GM12864 (cell line): ENCODE measurements at regions not wholly inside any gene's neighbourhood (a gene's known extent, or its start where the extent isn't known, plus 50 kb on each side); places are given as distances from the start of the nearest gene placed in this dataset.

ENCODE experiments used
- DNase-seq: peaks from one replicate; pipeline ENCODE4 v3.0.0-alpha.2; 2011; ENCODE audit warnings: low read depth
- H3K4me3 ChIP-seq: 2 replicates; pipeline ENCODE4 v1.5.1; 2011; ENCODE audit warnings: mild to moderate bottlenecking, low read depth, low read length, control low read depth
- TF ChIP-seq, protein P1 (sequence below): IDR thresholded peaks from 2 replicates; pipeline ENCODE4 v1.5.1; 2011; ENCODE audit warnings: low read depth, mild to moderate bottlenecking, moderate library complexity, low read length, control low read depth, inconsistent platforms; ENCODE audit errors: missing control alignments

DNA sequence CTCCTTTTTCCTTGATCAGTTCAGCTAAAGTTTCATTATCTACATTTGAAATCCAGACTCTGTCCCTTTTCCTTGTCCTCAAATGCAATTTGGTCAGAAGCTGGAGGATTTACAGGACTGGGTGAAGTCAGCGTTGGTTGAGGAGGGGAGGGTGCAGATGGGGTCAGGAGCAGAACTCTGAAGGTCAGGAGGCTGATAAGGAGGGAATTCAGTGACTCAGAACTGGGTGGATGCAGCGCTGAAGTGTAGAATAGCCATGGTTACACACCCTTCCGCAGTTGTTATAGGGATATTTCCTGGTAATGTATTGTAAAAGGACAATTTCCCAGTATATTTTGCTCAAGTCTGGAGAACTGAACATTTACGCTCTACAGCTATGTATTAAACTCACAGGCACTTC lies 133.1 kb upstream of the FOXA2 start:
- DNase-seq = no peak
- no peak overlapping the region for H3K4me3 ChIP-seq
- TF ChIP-seq, protein P1, sequence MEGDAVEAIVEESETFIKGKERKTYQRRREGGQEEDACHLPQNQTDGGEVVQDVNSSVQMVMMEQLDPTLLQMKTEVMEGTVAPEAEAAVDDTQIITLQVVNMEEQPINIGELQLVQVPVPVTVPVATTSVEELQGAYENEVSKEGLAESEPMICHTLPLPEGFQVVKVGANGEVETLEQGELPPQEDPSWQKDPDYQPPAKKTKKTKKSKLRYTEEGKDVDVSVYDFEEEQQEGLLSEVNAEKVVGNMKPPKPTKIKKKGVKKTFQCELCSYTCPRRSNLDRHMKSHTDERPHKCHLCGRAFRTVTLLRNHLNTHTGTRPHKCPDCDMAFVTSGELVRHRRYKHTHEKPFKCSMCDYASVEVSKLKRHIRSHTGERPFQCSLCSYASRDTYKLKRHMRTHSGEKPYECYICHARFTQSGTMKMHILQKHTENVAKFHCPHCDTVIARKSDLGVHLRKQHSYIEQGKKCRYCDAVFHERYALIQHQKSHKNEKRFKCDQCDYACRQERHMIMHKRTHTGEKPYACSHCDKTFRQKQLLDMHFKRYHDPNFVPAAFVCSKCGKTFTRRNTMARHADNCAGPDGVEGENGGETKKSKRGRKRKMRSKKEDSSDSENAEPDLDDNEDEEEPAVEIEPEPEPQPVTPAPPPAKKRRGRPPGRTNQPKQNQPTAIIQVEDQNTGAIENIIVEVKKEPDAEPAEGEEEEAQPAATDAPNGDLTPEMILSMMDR = no peak

DNA sequence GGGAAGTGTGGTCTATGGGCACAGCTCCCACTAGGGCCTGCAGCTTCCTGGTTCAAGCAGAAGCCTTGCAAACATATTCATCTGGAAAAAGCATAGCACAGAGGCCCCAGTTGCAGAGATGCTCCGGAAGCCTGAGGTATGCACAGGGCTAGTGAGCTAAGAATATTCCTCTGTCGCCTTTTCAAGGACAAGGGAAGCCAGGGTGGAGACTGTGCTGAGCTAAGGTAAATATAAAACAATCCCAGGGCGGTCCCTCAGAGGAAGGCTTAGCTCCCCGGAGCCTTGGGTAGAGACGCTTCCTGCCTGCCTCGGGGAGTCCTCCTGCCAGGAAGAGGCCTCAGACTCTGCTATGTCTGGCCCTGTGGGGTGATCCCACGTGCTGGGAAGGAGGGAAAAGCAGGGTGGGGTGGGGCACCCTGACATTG lies 134.8 kb upstream of the FOXA2 start:
- no peak for DNase-seq
- TF ChIP-seq, protein P1 = no peak
- H3K4me3 ChIP-seq = no peak overlapping the region

DNA sequence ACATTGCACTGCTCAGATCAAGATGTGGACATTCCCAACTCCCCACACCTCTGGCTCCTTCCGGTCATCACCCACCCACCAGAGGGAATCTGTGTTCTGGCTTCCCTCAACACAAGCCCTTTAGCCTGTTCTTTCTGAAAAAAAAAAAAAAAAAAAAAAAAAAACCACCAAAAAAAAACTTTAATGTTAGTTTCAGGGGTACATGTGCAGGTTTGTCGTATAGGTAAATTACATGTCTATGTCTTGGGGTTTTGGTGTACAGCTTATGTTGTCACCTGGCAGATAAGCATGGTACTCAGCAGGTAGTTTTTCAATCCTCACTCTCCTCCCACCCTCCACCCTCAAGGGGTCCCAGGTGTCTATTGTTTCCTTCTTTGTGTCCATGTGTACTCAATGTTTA lies 135.8 kb upstream of the FOXA2 start:
- TF ChIP-seq, protein P1 = no peak
- H3K4me3 ChIP-seq = no peak overlapping the region
- no peak for DNase-seq

DNA sequence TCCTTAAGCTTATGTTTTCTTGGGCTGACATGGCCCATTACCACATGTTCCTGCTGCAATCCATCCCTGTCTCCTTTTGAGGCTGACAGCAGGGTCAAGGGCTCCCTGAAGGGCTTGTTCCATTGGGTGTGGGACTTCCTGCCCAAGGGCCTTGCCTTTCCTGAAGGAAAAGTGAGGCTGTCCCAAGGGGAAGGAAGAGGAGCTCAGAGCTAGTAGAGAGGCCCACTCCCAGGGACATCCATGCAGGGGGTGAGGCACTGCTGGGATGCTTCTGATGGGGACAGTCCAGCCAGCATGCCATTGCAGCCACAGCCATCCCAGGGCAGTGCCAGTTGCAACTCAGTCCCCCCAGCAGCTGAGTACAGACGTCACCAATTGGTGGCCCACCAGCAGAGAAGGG lies 138.4 kb upstream of the FOXA2 start:
- H3K4me3 ChIP-seq = no peak overlapping the region
- DNase-seq = no peak
- TF ChIP-seq, protein P1 = no peak

DNA sequence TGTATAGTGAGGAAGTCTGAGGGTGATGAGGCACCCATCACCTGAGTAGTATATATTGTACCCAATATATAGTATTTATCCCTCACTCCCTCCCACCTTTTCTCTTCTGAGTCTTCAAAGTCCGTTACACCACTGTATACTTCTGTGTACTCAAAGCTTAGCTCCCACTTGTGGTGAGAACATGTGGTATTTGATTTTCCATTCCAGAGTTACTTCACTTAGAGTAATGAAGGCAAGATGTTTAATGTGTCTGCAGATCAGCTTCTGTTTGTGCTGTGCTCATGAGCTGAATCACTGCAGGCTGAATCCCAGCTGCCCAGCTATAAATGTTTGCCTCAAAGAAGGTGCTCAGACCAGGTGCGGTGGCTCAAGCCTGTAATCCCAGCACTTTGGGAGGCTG lies 139.3 kb upstream of the FOXA2 start:
- TF ChIP-seq, protein P1 = no peak
- no peak overlapping the region for H3K4me3 ChIP-seq
- DNase-seq = no peak

DNA sequence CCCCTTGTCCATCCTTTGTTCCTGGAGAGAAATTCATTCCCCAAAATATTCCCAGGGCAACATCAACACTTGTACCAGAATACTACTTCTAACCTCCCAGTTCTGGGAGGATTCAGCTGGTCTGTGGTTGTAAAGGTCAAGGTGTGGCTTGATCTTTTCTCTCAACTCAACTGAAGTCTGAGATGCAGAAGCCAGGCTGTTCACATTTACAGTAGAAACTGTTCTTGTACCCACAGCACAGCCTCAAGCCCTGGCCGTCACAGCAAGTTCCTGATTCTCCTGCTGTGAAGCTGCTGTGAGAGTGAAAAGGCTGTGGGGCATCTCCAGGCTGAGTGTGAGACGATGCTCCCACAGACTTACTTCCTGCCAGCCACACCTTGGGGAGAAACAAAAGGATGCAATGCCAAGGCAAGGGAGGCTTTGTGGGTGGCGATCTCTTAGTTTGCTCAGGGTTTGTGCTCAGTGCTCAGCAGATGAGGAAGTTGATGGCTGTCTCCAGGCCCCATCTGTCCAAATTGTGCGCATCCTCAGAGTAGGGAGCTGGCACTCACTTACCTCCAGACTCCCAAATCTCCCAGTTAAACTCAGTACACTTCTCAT lies 143.9 kb upstream of the FOXA2 start:
- TF ChIP-seq, protein P1 = no peak
- no peak overlapping the region for H3K4me3 ChIP-seq
- DNase-seq = no peak

DNA sequence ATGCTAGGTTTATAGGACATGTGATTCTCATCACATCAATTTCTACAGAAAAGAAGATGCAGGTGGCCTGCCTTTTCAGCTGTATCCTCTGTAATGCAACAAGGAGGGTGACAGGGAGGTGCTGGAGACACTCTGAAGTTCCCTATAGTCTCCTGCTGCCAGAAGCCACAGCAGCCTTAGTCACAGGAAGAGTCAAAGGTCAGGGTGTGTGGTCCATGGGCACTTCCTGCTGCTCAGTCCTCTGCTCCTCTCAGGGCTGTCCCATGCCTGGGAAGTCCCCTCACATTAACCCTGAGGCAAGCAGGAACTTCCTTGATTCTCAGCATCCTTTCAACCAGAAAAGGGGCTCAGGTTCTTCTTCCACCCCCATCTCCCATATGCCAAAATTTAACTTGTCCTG lies 144.8 kb upstream of the FOXA2 start:
- TF ChIP-seq, protein P1 = no peak
- H3K4me3 ChIP-seq = no peak overlapping the region
- no peak for DNase-seq
